ENCODE measurements at regions not wholly inside any gene's neighbourhood (a gene's known extent, or its start where the extent isn't known, plus 50 kb on each side); places are given as distances from the start of the nearest gene placed in this dataset.
"Not testable (repeated sequence)": the region's sequence is repeated elsewhere in the genome, so short reads cannot be mapped to it uniquely, and the experiment has no call there.

GRCh38 chr7:6939126-6939525 lies 113.1 kb upstream of the CCZ1B start:
- not testable (repeated sequence) for DNase-seq (ENCODE audit: low read depth)

DNA sequence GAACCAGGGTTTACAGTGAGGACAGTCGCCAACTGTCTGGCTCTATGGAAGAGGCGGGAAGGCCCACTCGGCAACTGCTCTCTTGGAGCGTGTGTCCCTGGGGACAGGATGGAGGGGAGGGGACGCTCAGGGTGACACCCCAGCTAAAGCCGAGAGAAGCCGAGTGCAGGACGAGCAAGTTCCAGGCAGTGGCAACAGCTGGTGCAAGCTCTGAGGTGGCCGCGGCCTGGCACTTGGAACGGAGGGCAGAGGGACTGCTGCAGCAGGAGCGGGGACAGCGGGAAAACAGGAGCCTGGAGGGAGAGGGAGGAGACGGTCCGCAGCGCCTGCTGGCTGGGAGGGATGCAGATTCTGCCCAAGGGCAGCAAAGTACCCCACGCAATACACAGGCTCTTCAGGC lies 113.8 kb upstream of the CCZ1B start:
- DNase-seq (ENCODE audit: low read depth): not testable (repeated sequence)

DNA sequence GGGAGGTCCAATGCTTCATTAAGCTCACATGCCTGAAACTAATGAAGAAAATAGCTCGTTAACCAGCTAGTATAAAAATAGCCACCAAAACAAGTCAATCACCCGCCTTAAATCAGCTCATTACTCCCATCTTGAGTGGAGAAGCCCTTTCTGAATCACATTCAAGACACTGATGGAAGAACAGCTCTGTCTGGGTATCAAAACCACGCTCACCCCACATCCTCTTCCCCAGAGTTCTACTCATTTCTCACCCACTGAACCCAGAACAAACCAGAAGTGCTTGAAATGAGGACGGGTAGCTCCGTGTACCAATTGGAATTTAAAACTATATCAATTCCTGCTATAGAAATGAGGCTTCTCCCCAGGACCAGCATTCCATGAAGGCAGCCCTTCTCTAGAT lies 120.8 kb upstream of the CCZ1B start:
- not testable (repeated sequence) for DNase-seq (ENCODE audit: low read depth)

- not testable (repeated sequence) for DNase-seq (ENCODE audit: low read depth)
Measured at GRCh38 chr7:6950231-6950630, 124.2 kb upstream of the CCZ1B start.

- not testable (repeated sequence) for DNase-seq (ENCODE audit: low read depth)
Measured at GRCh38 chr7:6951553-6951952, 125.5 kb upstream of the CCZ1B start.

DNA sequence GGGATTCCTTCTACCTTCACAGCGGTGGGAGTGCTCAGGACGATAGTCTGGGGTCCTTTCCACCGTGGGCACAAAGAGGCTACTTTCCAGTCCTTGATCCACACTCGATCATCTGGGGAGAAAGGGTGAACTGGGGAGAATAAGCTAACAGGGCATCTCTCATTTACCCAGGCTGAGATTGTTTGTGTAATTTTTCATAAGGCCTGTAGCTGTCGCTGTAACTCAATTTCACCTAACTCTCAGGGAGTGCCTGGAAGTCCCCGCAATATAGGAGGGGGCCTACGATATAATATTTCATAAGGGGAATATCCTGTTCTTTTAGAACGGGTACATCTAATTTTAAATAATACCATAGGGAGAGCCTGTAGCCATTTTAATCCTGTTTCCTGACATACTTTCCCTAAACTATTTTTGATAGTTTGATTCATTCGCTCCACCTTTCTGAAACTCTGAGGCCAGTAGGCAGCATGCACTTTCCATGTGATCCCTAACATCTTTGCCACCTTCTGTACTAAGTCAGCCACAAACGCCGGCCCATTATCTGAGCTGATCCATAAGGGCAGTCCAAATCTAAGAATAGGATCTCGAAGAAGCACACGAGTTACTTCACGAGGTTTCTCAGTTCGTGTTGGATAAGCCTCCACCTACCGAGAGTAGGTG lies 127.2 kb upstream of the CCZ1B start:
- DNase-seq (ENCODE audit: low read depth): not testable (repeated sequence)

- not testable (repeated sequence) for DNase-seq (ENCODE audit: low read depth)
Measured at GRCh38 chr7:6953798-6954181, 127.7 kb upstream of the CCZ1B start.

GRCh38 chr7:6955385-6955784 lies 129.3 kb upstream of the CCZ1B start:
- DNase-seq (ENCODE audit: low read depth): not testable (repeated sequence)

DNA sequence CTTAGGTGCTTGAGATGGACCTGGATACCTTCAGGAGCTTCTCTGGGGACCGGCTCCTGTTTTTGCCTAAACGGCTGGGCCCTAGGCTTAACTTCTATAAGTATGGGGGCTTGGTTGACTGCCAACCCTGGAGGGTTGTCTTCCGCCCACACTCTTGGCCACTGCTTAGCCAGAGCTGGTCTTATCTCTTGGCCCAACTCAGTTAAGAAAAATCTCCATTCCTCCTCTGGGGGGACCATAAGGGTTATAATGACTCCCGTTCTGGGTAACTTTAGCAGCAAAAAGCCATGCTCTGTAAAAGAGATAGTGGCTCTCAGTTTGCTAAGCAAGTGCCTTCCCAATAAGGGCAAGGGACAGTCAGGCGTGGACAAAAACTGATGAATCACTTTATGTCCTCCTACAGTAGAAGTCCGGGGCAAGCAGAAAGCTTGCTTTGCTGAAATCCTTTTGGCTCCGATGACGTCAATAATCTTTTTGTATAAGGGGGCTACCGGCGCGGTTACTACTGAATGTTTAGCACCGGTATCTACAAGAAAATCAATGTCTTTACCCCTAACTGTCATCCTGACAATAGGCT lies 130.0 kb upstream of the CCZ1B start:
- not testable (repeated sequence) for DNase-seq (ENCODE audit: low read depth)

- not testable (repeated sequence) for DNase-seq (ENCODE audit: low read depth)
Measured at GRCh38 chr7:6958371-6958770, 132.3 kb upstream of the CCZ1B start.

DNA sequence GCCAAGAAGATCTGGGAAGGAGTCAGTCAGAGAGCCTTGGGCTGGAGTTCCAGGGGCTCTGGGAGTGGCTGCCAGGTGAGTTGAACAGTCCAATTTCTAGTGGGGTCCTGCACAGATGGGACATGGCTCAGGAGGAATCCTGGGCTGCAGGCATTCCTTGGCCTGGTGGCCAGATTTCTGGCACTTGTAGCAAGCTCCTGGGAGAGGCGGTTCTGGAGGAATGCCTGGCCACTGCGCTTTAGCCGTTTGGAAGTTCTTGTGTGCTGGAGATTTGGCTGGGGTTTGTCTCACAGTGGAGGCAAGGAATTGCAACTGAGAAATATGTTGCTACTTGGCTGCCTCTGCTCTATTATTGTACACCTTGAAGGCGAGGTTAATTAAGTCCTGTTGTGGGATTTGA lies 133.9 kb upstream of the CCZ1B start:
- DNase-seq (ENCODE audit: low read depth): not testable (repeated sequence)

- DNase-seq (ENCODE audit: low read depth): not testable (repeated sequence)
Measured at GRCh38 chr7:6962871-6963270, 136.8 kb upstream of the CCZ1B start.

DNA sequence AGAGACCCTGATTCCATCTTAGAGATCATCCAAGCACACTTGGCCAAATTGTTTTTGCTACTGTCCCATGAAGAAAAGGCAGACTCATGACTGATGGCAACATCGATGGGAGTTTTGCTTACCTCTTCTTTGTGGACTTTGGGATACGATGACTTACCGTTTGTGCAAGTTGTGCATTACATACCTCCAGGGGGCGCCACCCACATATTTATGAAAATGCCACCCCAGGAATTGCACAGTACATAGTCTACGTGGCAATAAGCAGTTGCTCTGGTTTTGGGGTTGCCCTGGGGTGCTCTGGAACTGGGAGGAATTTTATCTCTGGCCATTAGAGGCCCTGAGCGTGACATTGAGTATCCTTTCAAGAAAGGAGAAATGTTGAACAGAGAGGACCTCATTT lies 139.0 kb upstream of the CCZ1B start:
- peak; percentile 31 for DNase-seq (ENCODE audit: low read depth)

DNA sequence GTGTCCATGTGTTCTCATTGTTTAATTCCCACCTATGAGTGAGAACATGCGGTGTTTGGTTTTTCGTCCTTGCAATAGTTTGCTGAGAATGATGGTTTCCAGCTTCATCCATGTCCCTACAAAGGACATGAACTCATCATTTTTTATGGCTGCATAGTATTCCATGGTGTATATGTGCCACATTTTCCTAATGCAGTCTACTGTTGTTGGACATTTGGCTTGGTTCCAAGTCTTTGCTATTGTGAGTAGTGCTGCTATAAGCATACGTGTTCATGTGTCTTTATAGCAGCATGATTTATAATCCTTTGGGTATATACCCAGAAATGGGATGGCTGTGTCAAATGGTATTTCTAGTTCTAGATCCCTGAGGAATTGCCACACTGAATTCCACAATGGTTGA lies 144.1 kb upstream of the CCZ1B start:
- DNase-seq (ENCODE audit: low read depth): not testable (repeated sequence)

- DNase-seq (ENCODE audit: low read depth): not testable (repeated sequence)
Measured at GRCh38 chr7:6974876-6975275, 148.8 kb upstream of the CCZ1B start.

DNA sequence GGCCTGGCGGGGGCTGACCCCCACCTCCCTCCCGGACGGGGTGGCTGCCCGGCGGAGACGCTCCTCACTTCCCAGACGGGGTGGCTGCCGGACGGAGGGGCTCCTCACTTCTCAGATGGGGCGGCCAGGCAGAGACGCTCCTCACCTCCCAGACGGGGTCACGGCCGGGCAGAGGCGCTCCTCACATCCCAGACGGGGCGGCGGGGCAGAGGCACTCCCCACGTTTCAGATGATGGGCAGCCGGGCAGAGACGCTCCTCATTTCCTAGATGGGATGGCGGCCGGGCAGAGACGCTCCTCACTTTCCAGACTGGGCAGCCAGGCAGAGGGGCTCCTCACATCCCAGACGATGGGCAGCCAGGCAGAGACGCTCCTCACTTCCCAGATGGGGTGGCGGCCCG lies 149.3 kb upstream of the CCZ1B start:
- not testable (repeated sequence) for DNase-seq (ENCODE audit: low read depth)

GRCh38 chr7:6977368-6977767 lies 151.3 kb upstream of the CCZ1B start:
- DNase-seq (ENCODE audit: low read depth): not testable (repeated sequence)

DNA sequence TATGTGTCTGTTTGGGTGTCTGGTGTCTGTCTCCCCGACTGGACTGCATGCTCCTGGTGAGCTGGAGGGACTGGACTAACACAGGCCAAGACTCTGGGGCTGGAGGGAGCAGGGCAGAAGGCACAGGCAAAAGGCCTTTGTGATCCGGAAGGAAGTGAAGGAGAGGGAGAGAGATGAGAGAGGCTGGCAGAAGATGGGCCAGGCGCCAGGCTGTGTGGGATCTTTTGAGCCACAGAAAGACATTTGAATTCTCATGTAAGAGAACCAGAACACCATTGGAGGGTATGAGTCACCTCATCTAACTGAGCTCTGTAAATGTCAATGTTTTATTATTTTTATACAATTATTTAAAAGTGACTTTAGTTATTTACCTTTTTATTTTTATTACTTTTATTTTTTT lies 152.3 kb upstream of the CCZ1B start:
- DNase-seq (ENCODE audit: low read depth): not testable (repeated sequence)

DNA sequence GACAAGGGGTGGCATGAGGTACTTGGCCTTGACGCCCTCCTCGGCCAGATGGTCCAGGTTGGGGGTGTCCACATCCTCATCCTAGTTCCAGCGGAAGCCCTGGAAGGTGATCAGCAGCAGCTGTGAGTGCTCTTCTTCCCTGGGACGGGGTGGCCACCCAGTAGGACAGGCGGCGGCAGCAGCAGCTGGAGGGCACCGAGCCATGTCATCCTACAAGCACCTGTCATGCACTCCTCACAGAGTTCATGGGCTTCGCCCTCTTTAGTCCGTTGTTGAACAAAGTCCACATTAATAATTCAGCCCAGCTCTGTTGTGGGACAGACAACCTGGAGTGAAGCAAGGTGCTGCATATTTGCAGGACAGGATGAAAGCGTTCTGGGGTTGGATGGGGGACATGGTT lies 153.4 kb upstream of the CCZ1B start:
- DNase-seq (ENCODE audit: low read depth): not testable (repeated sequence)

GRCh38 chr7:6982375-6982774 lies 156.3 kb upstream of the CCZ1B start:
- not testable (repeated sequence) for DNase-seq (ENCODE audit: low read depth)

- not testable (repeated sequence) for DNase-seq (ENCODE audit: low read depth)
Measured at GRCh38 chr7:6986892-6987291, 160.8 kb upstream of the CCZ1B start.

DNA sequence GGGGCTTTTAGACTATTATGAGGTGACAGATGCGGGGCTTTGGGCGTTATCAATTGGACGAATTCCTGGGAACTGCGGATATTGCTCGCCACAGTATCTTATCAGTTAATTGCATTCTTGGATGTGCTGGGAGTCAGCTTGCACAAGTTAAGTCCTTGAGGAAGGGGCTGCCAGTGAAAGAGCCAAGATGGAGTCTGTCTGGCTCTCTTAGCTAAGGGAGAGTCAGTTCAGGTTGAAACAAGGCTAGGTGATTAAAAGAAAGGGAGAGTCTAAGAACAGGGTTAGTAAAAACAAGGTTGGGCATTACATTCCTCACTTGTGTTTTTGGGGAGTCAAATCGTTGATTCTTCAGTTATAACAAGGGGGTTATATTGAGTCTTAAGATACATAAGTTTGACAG lies 162.5 kb upstream of the CCZ1B start:
- not testable (repeated sequence) for DNase-seq (ENCODE audit: low read depth)

DNA sequence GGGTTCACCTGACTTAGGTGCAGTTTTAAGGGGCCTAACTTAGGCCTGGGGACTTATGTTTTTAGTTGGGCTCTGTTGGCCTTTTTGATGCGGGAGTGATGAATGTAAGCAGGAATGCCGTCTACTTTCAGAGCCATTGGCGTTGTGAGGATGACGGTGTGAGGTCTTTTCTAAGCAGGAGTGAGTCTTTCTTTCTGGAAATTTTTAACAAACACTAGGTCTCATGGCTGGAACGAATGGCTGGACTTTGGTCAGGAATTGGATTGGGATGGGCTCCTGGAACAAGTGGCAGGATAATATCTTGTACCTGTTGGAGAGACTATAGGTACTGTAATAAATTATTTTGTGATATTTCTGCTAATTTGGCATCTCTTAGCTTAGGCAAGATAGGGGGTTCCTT lies 163.9 kb upstream of the CCZ1B start:
- DNase-seq (ENCODE audit: low read depth): not testable (repeated sequence)

Data from stimulated activated CD8-positive, alpha-beta memory T cell treated with anti-CD3 and anti-CD28 coated beads, Interleukin-15, amount 100 ng/mL, for 24 hours (primary cell).